Ovary (tissue), 3 donors: ENCODE measurements at regions not wholly inside any gene's neighbourhood (a gene's known extent, or its start where the extent isn't known, plus 50 kb on each side); places are given as distances from the start of the nearest gene placed in this dataset.

Experiments used
- CTCF ChIP-seq, 3 donors: fragments of 450-650 bp in 2 of 3; fragments of 200-600 bp in 1 of 3; IDR thresholded peaks; one replicate each; pipeline versions ENCODE4 v1.5.1 to v1.8.0; 2016 to 2022; ENCODE audit warnings: antibody characterized with exemption in 3 of 3, mild to moderate bottlenecking in 1 of 3
- EP300 ChIP-seq: sonication (generic); formaldehyde crosslinking; IDR thresholded peaks from one replicate; pipeline ENCODE4 v1.6.1; 2017; ENCODE audit warnings: antibody characterized with exemption
- POLR2A ChIP-seq: fragments of 450-650 bp; IDR thresholded peaks from one replicate; pipeline ENCODE4 v1.6.1; 2017; ENCODE audit warnings: antibody characterized with exemption, mild to moderate bottlenecking, moderate library complexity
- donor health status: DM: no; HTN: no; CAD: no.

GRCh38 chr6:115214283-115214682 lies 846.4 kb downstream of the FRK start:
- TF ChIP-seq CTCF (IDR thresholded peaks at IDR 0.05) (no peak), POLR2A (no peak), EP300 (no peak)
